WTC11 (cell line): ENCODE measurements at regions not wholly inside any gene's neighbourhood (a gene's known extent, or its start where the extent isn't known, plus 50 kb on each side); places are given as distances from the start of the nearest gene placed in this dataset.

Experiments used
- KAT7 ChIP-seq: sonication (generic); formaldehyde crosslinking; IDR thresholded peaks from 2 replicates; pipeline ENCODE4 v1.8.1; 2023; ENCODE audit warnings: missing genetic modification reagents, mild to moderate bottlenecking, borderline replicate concordance
- OVOL2 ChIP-seq: fragments of 250-450 bp; sonication (Bioruptor Pico); IDR thresholded peaks from 2 replicates; pipeline ENCODE4 v1.9.0; 2021; ENCODE audit warnings: mild to moderate bottlenecking, borderline replicate concordance
- SP1 ChIP-seq: sonication (generic); formaldehyde crosslinking; conservative IDR thresholded peaks from 2 replicates; pipeline ENCODE4 v1.8.1; 2022; ENCODE audit warnings: missing genetic modification reagents
- TEAD4 ChIP-seq: sonication (generic); formaldehyde crosslinking; IDR thresholded peaks from 2 replicates; pipeline ENCODE4 v1.8.0; 2022; ENCODE audit warnings: mild to moderate bottlenecking, missing genetic modification reagents
- TF ChIP-seq, protein P1 (sequence below): fragments of 200-600 bp; IDR thresholded peaks from 2 replicates; pipeline ENCODE4 v1.8.0; 2022; ENCODE audit warnings: antibody characterized with exemption
- TF ChIP-seq, protein P2 (sequence below): sonication (generic); formaldehyde crosslinking; IDR thresholded peaks from 2 replicates; pipeline ENCODE4 v1.8.1; 2023; ENCODE audit warnings: mild to moderate bottlenecking, missing genetic modification reagents, borderline replicate concordance
- TF ChIP-seq, protein P3 (sequence below): sonication (generic); formaldehyde crosslinking; IDR thresholded peaks from 2 replicates; pipeline ENCODE4 v1.8.1; 2022; ENCODE audit warnings: low read depth, mild to moderate bottlenecking, moderate library complexity, missing genetic modification reagents, borderline replicate concordance
- TF ChIP-seq, protein P4 (sequence below): sonication (generic); formaldehyde crosslinking; IDR thresholded peaks from 2 replicates; pipeline ENCODE4 v1.8.0; 2022; ENCODE audit warnings: mild to moderate bottlenecking, missing genetic modification reagents
- TF ChIP-seq, protein P5 (sequence below): sonication (generic); formaldehyde crosslinking; IDR thresholded peaks from 2 replicates; pipeline ENCODE4 v1.8.0; 2022; ENCODE audit warnings: mild to moderate bottlenecking, missing genetic modification reagents
- TF ChIP-seq, protein P6 (sequence below): sonication (generic); formaldehyde crosslinking; IDR thresholded peaks from 2 replicates; pipeline ENCODE4 v1.8.0; 2022; ENCODE audit warnings: mild to moderate bottlenecking, missing genetic modification reagents

DNA sequence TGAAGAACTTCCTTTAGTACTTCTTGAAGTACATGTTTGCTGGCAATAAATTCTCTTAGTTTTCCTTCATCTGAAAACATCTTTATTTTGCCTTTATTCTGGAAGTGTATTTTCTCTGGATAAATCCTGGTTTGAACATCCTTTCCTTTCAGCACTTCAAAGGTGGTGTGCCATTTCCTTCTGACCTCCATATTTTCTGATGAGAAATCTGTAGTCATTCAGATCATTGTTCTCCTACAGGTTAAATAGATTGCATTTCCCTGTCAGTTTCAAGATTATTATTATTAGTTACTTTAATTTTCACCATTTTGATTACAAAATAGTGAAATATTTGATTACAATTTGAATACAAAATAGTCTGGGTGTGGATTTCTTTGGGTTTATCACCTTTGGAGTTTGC is 134.5 kb downstream of the CDH26 start:
- TF ChIP-seq, protein P1, sequence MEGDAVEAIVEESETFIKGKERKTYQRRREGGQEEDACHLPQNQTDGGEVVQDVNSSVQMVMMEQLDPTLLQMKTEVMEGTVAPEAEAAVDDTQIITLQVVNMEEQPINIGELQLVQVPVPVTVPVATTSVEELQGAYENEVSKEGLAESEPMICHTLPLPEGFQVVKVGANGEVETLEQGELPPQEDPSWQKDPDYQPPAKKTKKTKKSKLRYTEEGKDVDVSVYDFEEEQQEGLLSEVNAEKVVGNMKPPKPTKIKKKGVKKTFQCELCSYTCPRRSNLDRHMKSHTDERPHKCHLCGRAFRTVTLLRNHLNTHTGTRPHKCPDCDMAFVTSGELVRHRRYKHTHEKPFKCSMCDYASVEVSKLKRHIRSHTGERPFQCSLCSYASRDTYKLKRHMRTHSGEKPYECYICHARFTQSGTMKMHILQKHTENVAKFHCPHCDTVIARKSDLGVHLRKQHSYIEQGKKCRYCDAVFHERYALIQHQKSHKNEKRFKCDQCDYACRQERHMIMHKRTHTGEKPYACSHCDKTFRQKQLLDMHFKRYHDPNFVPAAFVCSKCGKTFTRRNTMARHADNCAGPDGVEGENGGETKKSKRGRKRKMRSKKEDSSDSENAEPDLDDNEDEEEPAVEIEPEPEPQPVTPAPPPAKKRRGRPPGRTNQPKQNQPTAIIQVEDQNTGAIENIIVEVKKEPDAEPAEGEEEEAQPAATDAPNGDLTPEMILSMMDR, result no peak
- TF ChIP-seq, protein P2, sequence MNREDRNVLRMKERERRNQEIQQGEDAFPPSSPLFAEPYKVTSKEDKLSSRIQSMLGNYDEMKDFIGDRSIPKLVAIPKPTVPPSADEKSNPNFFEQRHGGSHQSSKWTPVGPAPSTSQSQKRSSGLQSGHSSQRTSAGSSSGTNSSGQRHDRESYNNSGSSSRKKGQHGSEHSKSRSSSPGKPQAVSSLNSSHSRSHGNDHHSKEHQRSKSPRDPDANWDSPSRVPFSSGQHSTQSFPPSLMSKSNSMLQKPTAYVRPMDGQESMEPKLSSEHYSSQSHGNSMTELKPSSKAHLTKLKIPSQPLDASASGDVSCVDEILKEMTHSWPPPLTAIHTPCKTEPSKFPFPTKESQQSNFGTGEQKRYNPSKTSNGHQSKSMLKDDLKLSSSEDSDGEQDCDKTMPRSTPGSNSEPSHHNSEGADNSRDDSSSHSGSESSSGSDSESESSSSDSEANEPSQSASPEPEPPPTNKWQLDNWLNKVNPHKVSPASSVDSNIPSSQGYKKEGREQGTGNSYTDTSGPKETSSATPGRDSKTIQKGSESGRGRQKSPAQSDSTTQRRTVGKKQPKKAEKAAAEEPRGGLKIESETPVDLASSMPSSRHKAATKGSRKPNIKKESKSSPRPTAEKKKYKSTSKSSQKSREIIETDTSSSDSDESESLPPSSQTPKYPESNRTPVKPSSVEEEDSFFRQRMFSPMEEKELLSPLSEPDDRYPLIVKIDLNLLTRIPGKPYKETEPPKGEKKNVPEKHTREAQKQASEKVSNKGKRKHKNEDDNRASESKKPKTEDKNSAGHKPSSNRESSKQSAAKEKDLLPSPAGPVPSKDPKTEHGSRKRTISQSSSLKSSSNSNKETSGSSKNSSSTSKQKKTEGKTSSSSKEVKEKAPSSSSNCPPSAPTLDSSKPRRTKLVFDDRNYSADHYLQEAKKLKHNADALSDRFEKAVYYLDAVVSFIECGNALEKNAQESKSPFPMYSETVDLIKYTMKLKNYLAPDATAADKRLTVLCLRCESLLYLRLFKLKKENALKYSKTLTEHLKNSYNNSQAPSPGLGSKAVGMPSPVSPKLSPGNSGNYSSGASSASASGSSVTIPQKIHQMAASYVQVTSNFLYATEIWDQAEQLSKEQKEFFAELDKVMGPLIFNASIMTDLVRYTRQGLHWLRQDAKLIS, result no peak
- TF ChIP-seq KAT7 (CRISPR knock-in tag) (no peak), SP1 (no peak), OVOL2 (CRISPR knock-in tag) (no peak), TEAD4 (CRISPR knock-in tag) (no peak)
- TF ChIP-seq, protein P3, sequence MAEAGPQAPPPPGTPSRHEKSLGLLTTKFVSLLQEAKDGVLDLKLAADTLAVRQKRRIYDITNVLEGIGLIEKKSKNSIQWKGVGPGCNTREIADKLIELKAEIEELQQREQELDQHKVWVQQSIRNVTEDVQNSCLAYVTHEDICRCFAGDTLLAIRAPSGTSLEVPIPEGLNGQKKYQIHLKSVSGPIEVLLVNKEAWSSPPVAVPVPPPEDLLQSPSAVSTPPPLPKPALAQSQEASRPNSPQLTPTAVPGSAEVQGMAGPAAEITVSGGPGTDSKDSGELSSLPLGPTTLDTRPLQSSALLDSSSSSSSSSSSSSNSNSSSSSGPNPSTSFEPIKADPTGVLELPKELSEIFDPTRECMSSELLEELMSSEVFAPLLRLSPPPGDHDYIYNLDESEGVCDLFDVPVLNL, result no peak
- TF ChIP-seq, protein P4, sequence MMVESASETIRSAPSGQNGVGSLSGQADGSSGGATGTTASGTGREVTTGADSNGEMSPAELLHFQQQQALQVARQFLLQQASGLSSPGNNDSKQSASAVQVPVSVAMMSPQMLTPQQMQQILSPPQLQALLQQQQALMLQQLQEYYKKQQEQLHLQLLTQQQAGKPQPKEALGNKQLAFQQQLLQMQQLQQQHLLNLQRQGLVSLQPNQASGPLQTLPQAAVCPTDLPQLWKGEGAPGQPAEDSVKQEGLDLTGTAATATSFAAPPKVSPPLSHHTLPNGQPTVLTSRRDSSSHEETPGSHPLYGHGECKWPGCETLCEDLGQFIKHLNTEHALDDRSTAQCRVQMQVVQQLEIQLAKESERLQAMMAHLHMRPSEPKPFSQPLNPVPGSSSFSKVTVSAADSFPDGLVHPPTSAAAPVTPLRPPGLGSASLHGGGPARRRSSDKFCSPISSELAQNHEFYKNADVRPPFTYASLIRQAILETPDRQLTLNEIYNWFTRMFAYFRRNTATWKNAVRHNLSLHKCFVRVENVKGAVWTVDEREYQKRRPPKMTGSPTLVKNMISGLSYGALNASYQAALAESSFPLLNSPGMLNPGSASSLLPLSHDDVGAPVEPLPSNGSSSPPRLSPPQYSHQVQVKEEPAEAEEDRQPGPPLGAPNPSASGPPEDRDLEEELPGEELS (CRISPR knock-in tag), result no peak
- TF ChIP-seq, protein P5, sequence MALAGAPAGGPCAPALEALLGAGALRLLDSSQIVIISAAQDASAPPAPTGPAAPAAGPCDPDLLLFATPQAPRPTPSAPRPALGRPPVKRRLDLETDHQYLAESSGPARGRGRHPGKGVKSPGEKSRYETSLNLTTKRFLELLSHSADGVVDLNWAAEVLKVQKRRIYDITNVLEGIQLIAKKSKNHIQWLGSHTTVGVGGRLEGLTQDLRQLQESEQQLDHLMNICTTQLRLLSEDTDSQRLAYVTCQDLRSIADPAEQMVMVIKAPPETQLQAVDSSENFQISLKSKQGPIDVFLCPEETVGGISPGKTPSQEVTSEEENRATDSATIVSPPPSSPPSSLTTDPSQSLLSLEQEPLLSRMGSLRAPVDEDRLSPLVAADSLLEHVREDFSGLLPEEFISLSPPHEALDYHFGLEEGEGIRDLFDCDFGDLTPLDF (CRISPR knock-in tag), result no peak
- TF ChIP-seq, protein P6, sequence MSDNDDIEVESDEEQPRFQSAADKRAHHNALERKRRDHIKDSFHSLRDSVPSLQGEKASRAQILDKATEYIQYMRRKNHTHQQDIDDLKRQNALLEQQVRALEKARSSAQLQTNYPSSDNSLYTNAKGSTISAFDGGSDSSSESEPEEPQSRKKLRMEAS (CRISPR knock-in tag), result no peak
